Karpas-422 (cell line): ENCODE measurements at regions not wholly inside any gene's neighbourhood (a gene's known extent, or its start where the extent isn't known, plus 50 kb on each side); places are given as distances from the start of the nearest gene placed in this dataset.

Source experiments
- DNase-seq: peaks from one replicate; pipeline ENCODE4 v3.0.0-alpha.2; 2015
- H2AFZ ChIP-seq: fragments of 200-600 bp; sonication (generic); 2 replicates; pipeline ENCODE4 v1.6.1; 2014; ENCODE audit warnings: antibody characterized with exemption, low read length, mixed read lengths
- H3K27ac ChIP-seq: fragments of 200-600 bp; sonication (generic); 2 replicates; pipeline ENCODE4 v1.5.1; 2014; ENCODE audit warnings: mild to moderate bottlenecking, low read length, moderate library complexity
- H3K27me3 ChIP-seq: fragments of 200-600 bp; sonication (generic); 2 replicates; pipeline ENCODE4 v1.6.1; 2014; ENCODE audit warnings: low read length, mixed read lengths
- H3K36me3 ChIP-seq: fragments of 200-600 bp; sonication (generic); 2 replicates; pipeline ENCODE4 v1.6.1; 2014; ENCODE audit warnings: low read length, mixed read lengths; ENCODE audit not compliant: insufficient read depth
- H3K4me1 ChIP-seq: fragments of 200-600 bp; sonication (generic); 2 replicates; pipeline ENCODE4 v1.6.1; 2014; ENCODE audit warnings: mild to moderate bottlenecking, low read length, mixed read lengths
- H3K4me2 ChIP-seq: fragments of 200-600 bp; sonication (generic); 2 replicates; pipeline ENCODE4 v1.6.1; 2014; ENCODE audit warnings: low read length, low read depth, mild to moderate bottlenecking; ENCODE audit not compliant: poor library complexity, severe bottlenecking
- H3K4me3 ChIP-seq: fragments of 200-600 bp; sonication (generic); 2 replicates; pipeline ENCODE4 v1.5.1; 2014; ENCODE audit warnings: mild to moderate bottlenecking, antibody characterized with exemption, low read length, mixed read lengths
- H3K79me2 ChIP-seq: fragments of 200-600 bp; sonication (generic); 2 replicates; pipeline ENCODE4 v1.6.1; 2014; ENCODE audit warnings: mild to moderate bottlenecking, low read length, mixed read lengths
- H3K9ac ChIP-seq: fragments of 200-600 bp; sonication (generic); 2 replicates; pipeline ENCODE4 v1.6.0; 2014; ENCODE audit warnings: low read length
- H3K9me2 ChIP-seq: fragments of 200-600 bp; sonication (generic), shearing (Covaris generic); replicated peaks from 2 replicates; pipeline ENCODE4 v1.6.0; 2014; ENCODE audit warnings: mild to moderate bottlenecking, low read length, moderate library complexity; ENCODE audit not compliant: insufficient read depth
- H3K9me3 ChIP-seq: fragments of 300-700, 200-600 bp; sonication (generic); 2 replicates; pipeline ENCODE4 v1.6.1; 2014; ENCODE audit warnings: low read length, mixed read lengths
- H4K20me1 ChIP-seq: fragments of 200-600 bp; sonication (generic); 2 replicates; pipeline ENCODE4 v1.6.1; 2014; ENCODE audit warnings: mild to moderate bottlenecking, antibody characterized with exemption, low read length, low read depth; ENCODE audit not compliant: insufficient read depth

- Histone ChIP-seq H4K20me1 (no peaks in the 10 kb centered on the region), H3K79me2 (no peaks in the 10 kb centered on the region), H3K9ac (no peak overlapping the region), H3K4me2 (no peak overlapping the region), H3K4me3 (no peak overlapping the region), H3K36me3 (no peaks in the 10 kb centered on the region), H3K27me3 (no peaks in the 10 kb centered on the region), H3K9me2 (no peaks in the 10 kb centered on the region), H2AFZ (no peak overlapping the region), H3K4me1 (peaks cover 44% of the 10 kb centered on the region), H3K9me3 (no peaks in the 10 kb centered on the region), H3K27ac (no peak overlapping the region)
- no peak for DNase-seq
These were observed 90.4 kb upstream of the MAX start for GRCh38 chr14:65192686-65193085.

- peaks cover 54% of the 10 kb centered on the region for H3K4me1 ChIP-seq
- H3K9me2 ChIP-seq, result no peaks in the 10 kb centered on the region
- H4K20me1 ChIP-seq, result no peaks in the 10 kb centered on the region
- H3K27ac ChIP-seq, result peak overlapping the region; percentile 93
- H3K9ac ChIP-seq, result peak overlapping the region; percentile 42; the same call in 1 of the 2 replicates
- H3K36me3 ChIP-seq, result no peaks in the 10 kb centered on the region
- H3K27me3 ChIP-seq, result no peaks in the 10 kb centered on the region
- no peaks in the 10 kb centered on the region for H3K79me2 ChIP-seq
- H3K4me3 ChIP-seq, result no peak overlapping the region
- DNase-seq, result no peak
- no peaks in the 10 kb centered on the region for H3K9me3 ChIP-seq
- peak overlapping the region; percentile 65 for H3K4me2 ChIP-seq
- peak overlapping the region; percentile 85 for H2AFZ ChIP-seq
These were observed 91.7 kb upstream of the MAX start for GRCh38 chr14:65193916-65194590.

- peak overlapping the region; percentile 93 for H3K27ac ChIP-seq
- no peaks in the 10 kb centered on the region for H4K20me1 ChIP-seq
- H3K27me3 ChIP-seq, result no peaks in the 10 kb centered on the region
- peak; percentile 72 for DNase-seq
- H3K9ac ChIP-seq, result peak overlapping the region; percentile 42
- no peaks in the 10 kb centered on the region for H3K79me2 ChIP-seq
- H3K4me1 ChIP-seq, result peaks cover 65% of the 10 kb centered on the region
- peak overlapping the region; percentile 29 for H3K4me3 ChIP-seq
- no peaks in the 10 kb centered on the region for H3K9me3 ChIP-seq
- peak overlapping the region; percentile 85 for H2AFZ ChIP-seq
- H3K4me2 ChIP-seq, result peak overlapping the region; percentile 65
- H3K9me2 ChIP-seq, result no peaks in the 10 kb centered on the region
- H3K36me3 ChIP-seq, result no peaks in the 10 kb centered on the region
These were observed 92.9 kb upstream of the MAX start for GRCh38 chr14:65195042-65195719.

GRCh38 chr14:65198346-65198745 lies 96.0 kb upstream of the MAX start:
- H3K79me2 ChIP-seq, result no peaks in the 10 kb centered on the region
- H3K27ac ChIP-seq, result peak overlapping the region; percentile 93
- no peaks in the 10 kb centered on the region for H3K27me3 ChIP-seq
- no peaks in the 10 kb centered on the region for H3K9me3 ChIP-seq
- H3K9me2 ChIP-seq, result no peaks in the 10 kb centered on the region
- H2AFZ ChIP-seq, result peak overlapping the region; percentile 42
- DNase-seq, result peak; percentile 73
- H4K20me1 ChIP-seq, result no peaks in the 10 kb centered on the region
- peak overlapping the region; percentile 59 for H3K9ac ChIP-seq
- H3K4me1 ChIP-seq, result peaks cover 78% of the 10 kb centered on the region
- peak overlapping the region; percentile 60 for H3K4me2 ChIP-seq
- H3K4me3 ChIP-seq, result peak overlapping the region; percentile 19
- H3K36me3 ChIP-seq, result no peaks in the 10 kb centered on the region

- no peaks in the 10 kb centered on the region for H3K36me3 ChIP-seq
- peak overlapping the region; percentile 93 for H3K27ac ChIP-seq
- H3K4me1 ChIP-seq, result peaks cover 81% of the 10 kb centered on the region
- H3K9me3 ChIP-seq, result no peaks in the 10 kb centered on the region
- H2AFZ ChIP-seq, result peak overlapping the region; percentile 82
- H3K4me3 ChIP-seq, result no peak overlapping the region
- no peak for DNase-seq
- H3K9me2 ChIP-seq, result no peaks in the 10 kb centered on the region
- H3K4me2 ChIP-seq, result peak overlapping the region; percentile 14
- no peaks in the 10 kb centered on the region for H3K79me2 ChIP-seq
- H3K27me3 ChIP-seq, result no peaks in the 10 kb centered on the region
- no peaks in the 10 kb centered on the region for H4K20me1 ChIP-seq
- peak overlapping the region; percentile 33; the same call in 1 of the 2 replicates for H3K9ac ChIP-seq
These were observed 98.1 kb upstream of the MAX start for GRCh38 chr14:65200454-65200853.

- Histone ChIP-seq H3K4me3 (no peak overlapping the region), H3K36me3 (no peaks in the 10 kb centered on the region), H3K4me1 (peaks cover 81% of the 10 kb centered on the region), H3K9me2 (no peaks in the 10 kb centered on the region), H3K79me2 (no peaks in the 10 kb centered on the region), H3K9me3 (no peaks in the 10 kb centered on the region), H3K4me2 (no peak overlapping the region), H3K9ac (no peak overlapping the region), H3K27ac (peak overlapping the region; percentile 97), H2AFZ (no peak overlapping the region), H4K20me1 (no peaks in the 10 kb centered on the region), H3K27me3 (no peaks in the 10 kb centered on the region)
- no peak for DNase-seq
These were observed 101.3 kb upstream of the MAX start for GRCh38 chr14:65203574-65203973.

GRCh38 chr14:65204056-65204455 lies 101.7 kb upstream of the MAX start:
- H4K20me1 ChIP-seq, result no peaks in the 10 kb centered on the region
- H3K9ac ChIP-seq, result peak overlapping the region; percentile 75
- no peaks in the 10 kb centered on the region for H3K9me3 ChIP-seq
- H3K27ac ChIP-seq, result peak overlapping the region; percentile 97
- no peaks in the 10 kb centered on the region for H3K79me2 ChIP-seq
- H3K4me3 ChIP-seq, result 0 out of 2 replicates have a peak overlapping the region, but pooled peaks have one; percentile 37
- no peak for DNase-seq
- peak overlapping the region; percentile 8; the same call in 1 of the 2 replicates for H2AFZ ChIP-seq
- no peaks in the 10 kb centered on the region for H3K27me3 ChIP-seq
- H3K36me3 ChIP-seq, result no peaks in the 10 kb centered on the region
- H3K4me2 ChIP-seq, result peak overlapping the region; percentile 76
- H3K9me2 ChIP-seq, result no peaks in the 10 kb centered on the region
- peaks cover 79% of the 10 kb centered on the region for H3K4me1 ChIP-seq

GRCh38 chr14:65206078-65206447 lies 103.7 kb upstream of the MAX start:
- H2AFZ ChIP-seq, result no peak overlapping the region
- no peaks in the 10 kb centered on the region for H3K79me2 ChIP-seq
- peak overlapping the region; percentile 97 for H3K27ac ChIP-seq
- peak overlapping the region; percentile 76 for H3K4me2 ChIP-seq
- no peaks in the 10 kb centered on the region for H3K9me2 ChIP-seq
- no peaks in the 10 kb centered on the region for H3K27me3 ChIP-seq
- no peaks in the 10 kb centered on the region for H3K36me3 ChIP-seq
- H3K9ac ChIP-seq, result peak overlapping the region; percentile 75
- H3K9me3 ChIP-seq, result no peaks in the 10 kb centered on the region
- DNase-seq, result no peak
- no peaks in the 10 kb centered on the region for H4K20me1 ChIP-seq
- H3K4me1 ChIP-seq, result peaks cover 79% of the 10 kb centered on the region
- H3K4me3 ChIP-seq, result peak overlapping the region; percentile 48
